ENCODE measurements at regions not wholly inside any gene's neighbourhood (a gene's known extent, or its start where the extent isn't known, plus 50 kb on each side); places are given as distances from the start of the nearest gene placed in this dataset.

DNA sequence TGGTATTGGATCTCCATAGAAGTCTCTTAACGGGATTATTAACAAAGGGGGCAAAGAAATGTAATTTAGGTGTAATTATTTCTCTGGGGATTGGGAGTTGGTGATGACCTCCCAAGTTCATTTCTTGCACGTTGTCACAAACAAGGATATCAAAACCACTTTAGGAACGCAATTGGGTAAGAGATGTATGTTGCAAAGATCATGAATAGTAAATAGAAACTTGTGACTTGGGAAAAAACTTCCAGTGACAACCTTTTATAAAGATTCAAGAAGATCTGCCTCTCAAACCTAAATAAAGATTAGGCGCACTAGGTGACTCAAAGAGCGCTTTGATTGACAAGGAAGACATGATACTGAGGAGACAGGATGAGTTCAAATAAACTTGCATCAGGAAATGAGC is 127.8 kb upstream of the TRIB2 start:
- TF ChIP-seq CTCF (IDR thresholded peaks at IDR 0.05) (no peak), ZFX (IDR thresholded peaks at IDR 0.05; ENCODE audit: borderline replicate concordance) (no peak)
- H3K27ac ChIP-seq, result no peak overlapping the region

DNA sequence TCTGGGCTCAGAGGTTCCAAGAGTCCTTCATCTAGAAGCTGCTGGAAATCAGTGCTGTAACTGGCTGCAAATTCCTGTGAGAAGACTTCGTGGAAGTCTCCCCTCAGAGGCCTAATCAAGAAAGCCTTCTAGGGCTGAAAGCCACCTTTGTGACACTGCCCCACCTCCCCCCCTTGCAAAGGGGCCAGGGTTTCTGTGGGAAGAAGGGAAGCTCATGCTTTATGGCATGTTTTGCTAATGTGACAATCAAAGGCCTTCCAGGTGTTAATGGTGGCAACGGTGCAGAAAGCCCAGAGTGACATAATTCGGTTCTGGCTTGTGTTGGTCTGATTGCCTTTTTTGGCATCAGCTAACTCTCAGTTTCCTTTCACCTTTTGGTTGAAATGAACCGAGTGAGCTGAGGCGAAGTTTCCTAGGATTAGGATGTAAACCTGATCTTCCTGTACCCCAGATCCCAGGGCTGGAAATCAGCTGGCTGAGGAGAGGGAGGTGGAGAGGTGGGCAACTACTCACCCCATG is 126.9 kb upstream of the TRIB2 start:
- H3K27ac ChIP-seq, result no peak overlapping the region
- TF ChIP-seq ZFX (IDR thresholded peaks at IDR 0.05; ENCODE audit: borderline replicate concordance) (no peak), CTCF (IDR thresholded peaks at IDR 0.05) (no peak)

GRCh38 chr2:12592296-12592695 is 124.4 kb upstream of the TRIB2 start:
- H3K27ac ChIP-seq, result no peak overlapping the region
- no peak for TF ChIP-seq ZFX (IDR thresholded peaks at IDR 0.05; ENCODE audit: borderline replicate concordance)
- no peak for TF ChIP-seq CTCF (IDR thresholded peaks at IDR 0.05)

- TF ChIP-seq ZFX (IDR thresholded peaks at IDR 0.05; ENCODE audit: borderline replicate concordance) (no peak), CTCF (IDR thresholded peaks at IDR 0.05) (no peak)
- H3K27ac ChIP-seq, result no peak overlapping the region
Measured at GRCh38 chr2:12594590-12594989, 122.1 kb upstream of the TRIB2 start.

GRCh38 chr2:12596771-12597170 is 120.0 kb upstream of the TRIB2 start:
- TF ChIP-seq CTCF (IDR thresholded peaks at IDR 0.05), result no peak
- TF ChIP-seq ZFX (IDR thresholded peaks at IDR 0.05; ENCODE audit: borderline replicate concordance), result no peak
- H3K27ac ChIP-seq, result no peak overlapping the region

GRCh38 chr2:12597610-12598009 is 119.1 kb upstream of the TRIB2 start:
- no peak for TF ChIP-seq CTCF (IDR thresholded peaks at IDR 0.05)
- no peak for TF ChIP-seq ZFX (IDR thresholded peaks at IDR 0.05; ENCODE audit: borderline replicate concordance)
- no peak overlapping the region for H3K27ac ChIP-seq

DNA sequence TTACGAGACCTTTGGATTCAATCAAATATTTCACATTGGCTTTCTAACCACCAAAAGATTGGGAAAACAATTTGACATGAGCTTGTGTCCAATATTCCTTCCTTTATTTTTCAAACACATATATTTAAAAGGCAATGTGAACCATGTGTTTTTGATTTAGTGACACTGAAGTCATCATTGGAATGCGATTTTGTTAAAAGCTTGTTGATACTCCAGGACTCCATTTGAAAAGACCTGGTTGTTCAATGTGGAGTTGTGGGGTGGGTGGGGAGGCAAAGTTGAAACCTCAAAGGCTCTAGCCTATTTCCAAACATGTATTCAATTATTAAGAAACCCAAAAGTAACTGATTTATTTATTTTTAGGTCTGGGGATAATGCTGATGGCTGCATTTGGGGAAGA is 114.1 kb upstream of the TRIB2 start:
- TF ChIP-seq CTCF (IDR thresholded peaks at IDR 0.05), result no peak
- TF ChIP-seq ZFX (IDR thresholded peaks at IDR 0.05; ENCODE audit: borderline replicate concordance), result no peak
- H3K27ac ChIP-seq, result no peak overlapping the region

Data from 22Rv1 (cell line).